ENCODE measurements at regions not wholly inside any gene's neighbourhood (a gene's known extent, or its start where the extent isn't known, plus 50 kb on each side); places are given as distances from the start of the nearest gene placed in this dataset.

DNA sequence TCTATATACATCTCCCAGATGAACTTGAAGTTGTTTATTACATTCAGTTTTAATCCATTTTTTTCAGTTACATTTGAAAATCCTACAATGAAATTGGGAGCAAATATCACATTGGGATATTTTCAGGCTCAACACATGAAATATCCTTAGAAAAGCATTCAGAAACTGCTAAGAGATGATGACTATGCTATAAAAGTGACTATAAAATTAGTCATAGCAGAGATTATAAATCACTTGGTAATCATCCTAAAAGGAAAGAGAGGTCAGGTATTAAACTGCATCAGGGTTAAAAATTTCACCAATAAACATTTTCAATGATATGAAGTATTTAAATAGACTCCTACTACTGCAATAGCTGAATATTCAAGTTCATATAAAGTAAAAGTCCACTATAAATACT lies 987.7 kb downstream of the GRIK2 start:
- Mint-ChIP-seq H3K4me1 (no peaks in the 10 kb centered on the region), H3K9me3 (no peaks in the 10 kb centered on the region), H3K4me3 (no peak overlapping the region), H3K27me3 (ENCODE audit: low read depth) (no peaks in the 10 kb centered on the region), H3K27ac (no peak overlapping the region), H3K36me3 (no peaks in the 10 kb centered on the region)
- no peak for DNase-seq (ENCODE audit: low spot score in 2 of 2, unreplicated experiment in 2 of 2)
- TF ChIP-seq, protein P1, sequence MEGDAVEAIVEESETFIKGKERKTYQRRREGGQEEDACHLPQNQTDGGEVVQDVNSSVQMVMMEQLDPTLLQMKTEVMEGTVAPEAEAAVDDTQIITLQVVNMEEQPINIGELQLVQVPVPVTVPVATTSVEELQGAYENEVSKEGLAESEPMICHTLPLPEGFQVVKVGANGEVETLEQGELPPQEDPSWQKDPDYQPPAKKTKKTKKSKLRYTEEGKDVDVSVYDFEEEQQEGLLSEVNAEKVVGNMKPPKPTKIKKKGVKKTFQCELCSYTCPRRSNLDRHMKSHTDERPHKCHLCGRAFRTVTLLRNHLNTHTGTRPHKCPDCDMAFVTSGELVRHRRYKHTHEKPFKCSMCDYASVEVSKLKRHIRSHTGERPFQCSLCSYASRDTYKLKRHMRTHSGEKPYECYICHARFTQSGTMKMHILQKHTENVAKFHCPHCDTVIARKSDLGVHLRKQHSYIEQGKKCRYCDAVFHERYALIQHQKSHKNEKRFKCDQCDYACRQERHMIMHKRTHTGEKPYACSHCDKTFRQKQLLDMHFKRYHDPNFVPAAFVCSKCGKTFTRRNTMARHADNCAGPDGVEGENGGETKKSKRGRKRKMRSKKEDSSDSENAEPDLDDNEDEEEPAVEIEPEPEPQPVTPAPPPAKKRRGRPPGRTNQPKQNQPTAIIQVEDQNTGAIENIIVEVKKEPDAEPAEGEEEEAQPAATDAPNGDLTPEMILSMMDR (IDR thresholded peaks at IDR 0.05; ENCODE audit: unreplicated experiment): no peak

DNA sequence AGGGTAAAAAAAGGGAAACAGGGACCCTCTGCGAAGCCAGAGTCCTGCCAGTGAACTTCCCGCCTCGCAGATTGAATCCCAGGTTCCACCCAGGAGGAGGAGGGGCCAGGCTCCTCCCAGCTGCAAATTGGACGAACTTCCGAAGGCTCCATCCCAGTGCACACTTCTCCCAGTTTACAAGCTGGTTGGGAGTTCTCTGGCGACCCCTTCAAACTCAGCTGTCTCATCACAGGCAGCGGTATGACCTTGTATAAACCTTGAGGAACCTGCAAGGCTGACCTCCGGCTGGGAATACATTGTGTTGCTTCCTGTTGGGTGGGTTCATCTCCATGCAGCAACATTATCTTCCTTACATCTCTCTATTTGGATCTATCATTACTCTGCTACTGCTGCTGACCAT lies 962.7 kb downstream of the GRIK2 start:
- DNase-seq (ENCODE audit: low spot score in 2 of 2, unreplicated experiment in 2 of 2): no peak
- Mint-ChIP-seq H3K36me3 (no peaks in the 10 kb centered on the region), H3K9me3 (no peaks in the 10 kb centered on the region), H3K4me3 (no peak overlapping the region), H3K4me1 (no peaks in the 10 kb centered on the region), H3K27me3 (ENCODE audit: low read depth) (peaks cover 2% of the 10 kb centered on the region), H3K27ac (no peak overlapping the region)
- TF ChIP-seq, protein P1 (IDR thresholded peaks at IDR 0.05; ENCODE audit: unreplicated experiment): no peak

GRCh38 chr6:102355578-102355977 lies 962.1 kb downstream of the GRIK2 start:
- TF ChIP-seq, protein P1 (IDR thresholded peaks at IDR 0.05; ENCODE audit: unreplicated experiment): no peak
- Mint-ChIP-seq H3K9me3 (no peaks in the 10 kb centered on the region), H3K27me3 (ENCODE audit: low read depth) (peaks cover 2% of the 10 kb centered on the region), H3K4me3 (no peak overlapping the region), H3K27ac (no peak overlapping the region), H3K36me3 (no peaks in the 10 kb centered on the region), H3K4me1 (no peaks in the 10 kb centered on the region)
- no peak for DNase-seq (ENCODE audit: low spot score in 2 of 2, unreplicated experiment in 2 of 2)

- H3K27ac Mint-ChIP-seq: no peak overlapping the region
- no peak overlapping the region for H3K4me3 Mint-ChIP-seq
- peaks cover under 1% of the 10 kb centered on the region for H3K9me3 Mint-ChIP-seq
- no peaks in the 10 kb centered on the region for H3K36me3 Mint-ChIP-seq
- DNase-seq (ENCODE audit: low spot score in 2 of 2, unreplicated experiment in 2 of 2): no peak
- TF ChIP-seq, protein P1 (IDR thresholded peaks at IDR 0.05; ENCODE audit: unreplicated experiment): no peak
- H3K27me3 Mint-ChIP-seq (ENCODE audit: low read depth): peaks cover 2% of the 10 kb centered on the region
- no peaks in the 10 kb centered on the region for H3K4me1 Mint-ChIP-seq
Observed at GRCh38 chr6:102352552-102352951, 959.0 kb downstream of the GRIK2 start.

DNA sequence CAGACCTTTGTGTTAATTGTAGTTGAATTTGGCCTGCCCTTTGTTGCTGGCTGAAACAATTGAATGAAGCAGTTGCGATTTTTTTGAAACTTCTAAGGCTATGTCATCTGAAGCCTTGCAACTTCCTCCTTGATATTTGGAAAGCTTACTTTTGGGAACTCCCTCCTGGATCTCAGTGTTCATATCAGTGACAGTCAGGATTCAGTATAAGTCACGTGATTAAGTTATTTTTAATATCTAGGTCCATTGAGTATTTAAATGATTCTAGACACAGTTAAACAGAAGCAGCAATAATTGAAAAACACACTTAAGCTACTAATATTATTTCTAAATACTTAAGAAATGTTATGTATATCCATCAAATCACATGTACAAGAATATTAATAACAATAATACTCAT lies 951.3 kb downstream of the GRIK2 start:
- Mint-ChIP-seq H3K27me3 (ENCODE audit: low read depth) (no peaks in the 10 kb centered on the region), H3K36me3 (no peaks in the 10 kb centered on the region), H3K9me3 (peaks cover 6% of the 10 kb centered on the region), H3K27ac (no peak overlapping the region), H3K4me3 (no peak overlapping the region), H3K4me1 (peaks cover 5% of the 10 kb centered on the region)
- TF ChIP-seq, protein P1 (IDR thresholded peaks at IDR 0.05; ENCODE audit: unreplicated experiment): no peak
- DNase-seq (ENCODE audit: low spot score in 2 of 2, unreplicated experiment in 2 of 2): no peak

- Mint-ChIP-seq H3K27me3 (ENCODE audit: low read depth) (no peaks in the 10 kb centered on the region), H3K27ac (no peak overlapping the region), H3K36me3 (no peaks in the 10 kb centered on the region), H3K4me3 (no peak overlapping the region), H3K9me3 (no peaks in the 10 kb centered on the region), H3K4me1 (peaks cover 5% of the 10 kb centered on the region)
- TF ChIP-seq, protein P1 (IDR thresholded peaks at IDR 0.05; ENCODE audit: unreplicated experiment): no peak
- no peak for DNase-seq (ENCODE audit: low spot score in 2 of 2, unreplicated experiment in 2 of 2)
Observed at GRCh38 chr6:102340311-102340710, 946.8 kb downstream of the GRIK2 start.
